HG03521 (cell line): ENCODE measurements at regions not wholly inside any gene's neighbourhood (a gene's known extent, or its start where the extent isn't known, plus 50 kb on each side); places are given as distances from the start of the nearest gene placed in this dataset.
"Not testable (repeated sequence)": the region's sequence is repeated elsewhere in the genome, so short reads cannot be mapped to it uniquely, and the experiment has no call there.

ENCODE experiments used
- ATAC-seq: cut with Tn5 transposase; IDR thresholded peaks from one replicate; pipeline ENCODE4 v1.9.1; 2021; ENCODE audit warnings: mild to moderate bottlenecking, moderate library complexity; ENCODE audit not compliant: unreplicated experiment

- ATAC-seq: peak; percentile 90
Measured at GRCh38 chr6:101011186-101011585, 130.1 kb upstream of the ASCC3 start.

- no peak for ATAC-seq
Measured at GRCh38 chr6:101013612-101014195, 132.6 kb upstream of the ASCC3 start.

GRCh38 chr6:101015541-101015940 is 134.4 kb upstream of the ASCC3 start:
- ATAC-seq: no peak

- no peak for ATAC-seq
Measured at GRCh38 chr6:101016163-101016562, 135.0 kb upstream of the ASCC3 start.

GRCh38 chr6:101018157-101018556 is 137.0 kb upstream of the ASCC3 start:
- no peak for ATAC-seq

GRCh38 chr6:101021504-101021903 is 140.4 kb upstream of the ASCC3 start:
- ATAC-seq: no peak

- ATAC-seq: no peak
Measured at GRCh38 chr6:101042966-101043365, 161.8 kb upstream of the ASCC3 start.

- ATAC-seq: no peak
Measured at GRCh38 chr6:101058296-101058695, 177.2 kb upstream of the ASCC3 start.

GRCh38 chr6:101066481-101066880 is 185.4 kb upstream of the ASCC3 start:
- no peak for ATAC-seq

GRCh38 chr6:101069191-101069795 is 188.2 kb upstream of the ASCC3 start:
- ATAC-seq: no peak

- ATAC-seq: no peak
Measured at GRCh38 chr6:101070044-101070608, 189.0 kb upstream of the ASCC3 start.

GRCh38 chr6:101077344-101077743 is 196.2 kb upstream of the ASCC3 start:
- no peak for ATAC-seq

GRCh38 chr6:101079696-101080270 is 198.7 kb upstream of the ASCC3 start:
- no peak for ATAC-seq

GRCh38 chr6:101080597-101080996 is 199.5 kb upstream of the ASCC3 start:
- no peak for ATAC-seq

- no peak for ATAC-seq
Measured at GRCh38 chr6:101083533-101084175, 202.5 kb upstream of the ASCC3 start.

GRCh38 chr6:101085327-101085726 is 204.2 kb upstream of the ASCC3 start:
- no peak for ATAC-seq

GRCh38 chr6:101086473-101086872 is 205.3 kb upstream of the ASCC3 start:
- ATAC-seq: no peak

GRCh38 chr6:101088594-101088993 is 207.5 kb upstream of the ASCC3 start:
- no peak for ATAC-seq

GRCh38 chr6:101089640-101090039 is 208.5 kb upstream of the ASCC3 start:
- no peak for ATAC-seq

GRCh38 chr6:101090281-101090680 is 209.2 kb upstream of the ASCC3 start:
- no peak for ATAC-seq

- ATAC-seq: not testable (repeated sequence)
Measured at GRCh38 chr6:101098605-101099004, 217.5 kb upstream of the ASCC3 start.

- no peak for ATAC-seq
Measured at GRCh38 chr6:101102702-101103101, 221.6 kb upstream of the ASCC3 start.
